ENCODE measurements at regions not wholly inside any gene's neighbourhood (a gene's known extent, or its start where the extent isn't known, plus 50 kb on each side); places are given as distances from the start of the nearest gene placed in this dataset.

DNA sequence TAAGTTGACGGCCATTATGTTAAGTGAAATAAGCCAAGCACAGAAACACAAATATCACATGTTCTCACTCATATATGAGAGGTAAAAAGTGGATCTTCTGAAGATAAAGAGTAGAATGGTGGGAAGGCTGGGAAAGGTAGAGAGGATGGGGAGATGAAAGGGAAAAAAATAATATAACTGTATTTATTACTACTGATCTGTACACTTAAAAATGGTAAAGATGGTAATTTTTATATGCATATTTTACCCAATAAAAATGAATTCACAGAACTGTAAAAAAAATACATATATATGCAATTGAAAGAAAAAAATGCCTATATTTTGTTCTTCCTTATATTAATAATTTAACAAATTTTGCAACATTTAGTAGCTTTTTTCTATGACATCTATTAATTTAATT, 694.4 kb upstream of the MARCKS start:
- no peak for DNase-seq (ENCODE audit: low read depth)
- TF ChIP-seq MAX (IDR thresholded peaks at IDR 0.05; ENCODE audit: low read depth, low read length): no peak
- TF ChIP-seq MYC (IDR thresholded peaks at IDR 0.05; ENCODE audit: low read depth, low read length): no peak
- TF ChIP-seq, protein P1, sequence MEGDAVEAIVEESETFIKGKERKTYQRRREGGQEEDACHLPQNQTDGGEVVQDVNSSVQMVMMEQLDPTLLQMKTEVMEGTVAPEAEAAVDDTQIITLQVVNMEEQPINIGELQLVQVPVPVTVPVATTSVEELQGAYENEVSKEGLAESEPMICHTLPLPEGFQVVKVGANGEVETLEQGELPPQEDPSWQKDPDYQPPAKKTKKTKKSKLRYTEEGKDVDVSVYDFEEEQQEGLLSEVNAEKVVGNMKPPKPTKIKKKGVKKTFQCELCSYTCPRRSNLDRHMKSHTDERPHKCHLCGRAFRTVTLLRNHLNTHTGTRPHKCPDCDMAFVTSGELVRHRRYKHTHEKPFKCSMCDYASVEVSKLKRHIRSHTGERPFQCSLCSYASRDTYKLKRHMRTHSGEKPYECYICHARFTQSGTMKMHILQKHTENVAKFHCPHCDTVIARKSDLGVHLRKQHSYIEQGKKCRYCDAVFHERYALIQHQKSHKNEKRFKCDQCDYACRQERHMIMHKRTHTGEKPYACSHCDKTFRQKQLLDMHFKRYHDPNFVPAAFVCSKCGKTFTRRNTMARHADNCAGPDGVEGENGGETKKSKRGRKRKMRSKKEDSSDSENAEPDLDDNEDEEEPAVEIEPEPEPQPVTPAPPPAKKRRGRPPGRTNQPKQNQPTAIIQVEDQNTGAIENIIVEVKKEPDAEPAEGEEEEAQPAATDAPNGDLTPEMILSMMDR (IDR thresholded peaks at IDR 0.05; ENCODE audit: low read depth, low read length): no peak
- no peak for TF ChIP-seq POLR2A (IDR thresholded peaks at IDR 0.05; ENCODE audit: extremely low read depth, insufficient read length)
- no peak overlapping the region for H3K4me3 ChIP-seq (ENCODE audit: low read depth, low read length)

DNA sequence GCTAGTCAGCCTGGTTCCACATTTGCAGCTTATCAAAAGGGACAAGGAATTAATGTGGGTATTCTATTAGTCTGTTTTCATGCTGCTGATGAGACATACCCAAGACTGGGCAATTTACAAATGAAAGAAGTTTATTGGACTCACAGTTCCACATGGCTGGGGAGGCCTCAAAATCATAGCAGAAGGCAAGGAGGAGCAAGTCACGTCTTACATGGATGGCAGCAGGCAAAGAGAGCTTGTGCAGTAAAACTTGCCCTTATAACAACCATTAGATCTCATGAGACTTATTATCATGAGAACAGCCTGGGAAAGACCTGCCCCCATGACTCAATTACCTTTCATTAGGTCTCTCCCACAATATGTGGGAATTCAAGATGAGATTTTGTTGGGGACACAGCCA, 689.1 kb upstream of the MARCKS start:
- DNase-seq (ENCODE audit: low read depth): no peak
- TF ChIP-seq POLR2A (IDR thresholded peaks at IDR 0.05; ENCODE audit: extremely low read depth, insufficient read length) (no peak), MAX (IDR thresholded peaks at IDR 0.05; ENCODE audit: low read depth, low read length) (no peak)
- TF ChIP-seq, protein P1 (IDR thresholded peaks at IDR 0.05; ENCODE audit: low read depth, low read length): no peak
- H3K4me3 ChIP-seq (ENCODE audit: low read depth, low read length): no peak overlapping the region

DNA sequence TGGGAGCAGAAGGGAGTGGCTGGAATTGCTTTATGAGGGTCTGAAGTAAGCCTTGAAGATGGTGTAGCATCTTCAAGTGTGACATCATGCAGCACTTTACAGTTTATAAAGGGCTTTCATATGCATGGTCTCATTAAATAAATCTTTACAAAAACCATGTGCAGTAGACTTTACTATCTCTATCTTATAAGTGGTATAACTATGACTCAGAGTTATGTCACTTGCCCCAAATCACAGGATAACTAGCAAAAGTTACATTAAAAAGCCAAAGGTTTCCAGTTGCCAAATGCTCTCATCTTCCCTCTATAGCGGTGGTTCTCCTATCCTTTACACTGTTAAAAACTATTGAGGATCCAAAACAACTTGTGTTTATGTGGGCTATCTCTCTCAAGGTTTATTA, 687.7 kb upstream of the MARCKS start:
- no peak overlapping the region for H3K4me3 ChIP-seq (ENCODE audit: low read depth, low read length)
- DNase-seq (ENCODE audit: low read depth): no peak
- TF ChIP-seq MAX (IDR thresholded peaks at IDR 0.05; ENCODE audit: low read depth, low read length): no peak
- TF ChIP-seq POLR2A (IDR thresholded peaks at IDR 0.05; ENCODE audit: extremely low read depth, insufficient read length): no peak
- TF ChIP-seq, protein P1 (IDR thresholded peaks at IDR 0.05; ENCODE audit: low read depth, low read length): no peak
- TF ChIP-seq MYC (IDR thresholded peaks at IDR 0.05; ENCODE audit: low read depth, low read length): no peak

DNA sequence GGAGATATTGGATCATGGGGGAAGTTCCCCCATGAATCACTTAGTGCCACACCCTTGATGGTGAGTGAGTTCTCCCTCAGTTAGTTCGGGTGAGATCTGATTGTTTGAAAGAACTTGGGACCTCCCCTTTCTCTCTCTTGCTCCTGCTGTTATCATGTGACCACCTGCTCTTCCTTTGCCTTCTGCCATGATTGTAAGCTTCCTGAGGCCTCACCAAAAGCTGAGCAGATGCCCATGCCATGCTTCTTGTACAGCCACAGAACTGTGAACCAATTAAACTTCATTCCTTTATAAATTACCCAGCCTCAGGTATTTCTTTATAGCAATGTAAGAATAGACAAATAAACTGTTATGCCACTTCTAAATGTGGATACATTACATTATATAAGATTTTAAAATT, 686.7 kb upstream of the MARCKS start:
- no peak overlapping the region for H3K4me3 ChIP-seq (ENCODE audit: low read depth, low read length)
- TF ChIP-seq, protein P1 (IDR thresholded peaks at IDR 0.05; ENCODE audit: low read depth, low read length): no peak
- TF ChIP-seq POLR2A (IDR thresholded peaks at IDR 0.05; ENCODE audit: extremely low read depth, insufficient read length): no peak
- TF ChIP-seq MYC (IDR thresholded peaks at IDR 0.05; ENCODE audit: low read depth, low read length): no peak
- TF ChIP-seq MAX (IDR thresholded peaks at IDR 0.05; ENCODE audit: low read depth, low read length): no peak
- DNase-seq (ENCODE audit: low read depth): no peak

DNA sequence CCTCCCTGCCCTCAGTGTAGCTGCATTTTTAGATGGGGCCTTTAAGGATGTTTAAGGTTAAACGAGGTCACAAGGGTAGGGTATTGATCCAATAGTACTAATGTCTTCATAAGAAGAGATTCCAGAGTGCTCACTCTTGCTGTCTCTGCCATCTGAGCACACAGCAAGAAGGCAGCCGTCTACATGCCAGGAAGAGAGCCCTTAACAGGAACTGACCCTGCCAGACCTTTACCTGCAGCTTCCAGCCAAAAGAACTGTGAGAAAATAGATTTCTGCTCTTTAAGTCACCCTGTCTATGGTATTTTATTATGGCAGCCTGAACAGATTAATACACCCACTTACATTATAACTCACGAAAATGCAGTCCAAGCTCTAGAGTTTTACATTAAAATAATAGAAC, 685.3 kb upstream of the MARCKS start:
- TF ChIP-seq POLR2A (IDR thresholded peaks at IDR 0.05; ENCODE audit: extremely low read depth, insufficient read length) (no peak), MAX (IDR thresholded peaks at IDR 0.05; ENCODE audit: low read depth, low read length) (no peak), MYC (IDR thresholded peaks at IDR 0.05; ENCODE audit: low read depth, low read length) (no peak)
- TF ChIP-seq, protein P1 (IDR thresholded peaks at IDR 0.05; ENCODE audit: low read depth, low read length): no peak
- no peak for DNase-seq (ENCODE audit: low read depth)
- no peak overlapping the region for H3K4me3 ChIP-seq (ENCODE audit: low read depth, low read length)

DNA sequence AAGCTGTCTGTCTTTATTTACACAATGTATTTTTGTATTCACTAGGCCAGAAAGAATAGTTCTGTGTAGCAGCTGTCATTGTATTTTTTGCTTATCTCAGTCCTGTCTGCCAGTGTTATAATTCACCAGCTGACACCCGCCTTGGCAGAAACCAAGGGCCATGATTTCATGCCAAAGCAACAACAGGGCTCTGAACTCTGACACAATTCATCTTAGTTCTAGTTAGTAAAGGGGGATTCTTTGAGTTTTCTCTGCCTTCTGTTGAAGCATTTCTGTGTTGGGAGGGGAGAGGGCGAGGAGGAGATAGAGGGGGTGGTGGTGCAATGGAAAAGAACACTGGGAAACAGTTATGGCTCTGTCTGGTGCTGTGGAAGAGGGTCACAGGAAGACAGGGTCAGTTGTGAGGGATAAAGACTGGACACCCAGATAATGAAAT, 684.6 kb upstream of the MARCKS start:
- no peak for TF ChIP-seq POLR2A (IDR thresholded peaks at IDR 0.05; ENCODE audit: extremely low read depth, insufficient read length)
- TF ChIP-seq MYC (IDR thresholded peaks at IDR 0.05; ENCODE audit: low read depth, low read length): no peak
- no peak for TF ChIP-seq MAX (IDR thresholded peaks at IDR 0.05; ENCODE audit: low read depth, low read length)
- TF ChIP-seq, protein P1 (IDR thresholded peaks at IDR 0.05; ENCODE audit: low read depth, low read length): no peak
- no peak for DNase-seq (ENCODE audit: low read depth)
- H3K4me3 ChIP-seq (ENCODE audit: low read depth, low read length): no peak overlapping the region

Measured in NB4 (cell line).